Vagina (tissue), 2 donors: ENCODE measurements at regions not wholly inside any gene's neighbourhood (a gene's known extent, or its start where the extent isn't known, plus 50 kb on each side); places are given as distances from the start of the nearest gene placed in this dataset.

ENCODE experiments used
- CTCF ChIP-seq, 3 experiments: fragments of 450-650 bp in 2 of 3; fragments of 200-600 bp in 1 of 3; sonication (generic) in 1 of 3; IDR thresholded peaks; one replicate each; pipeline ENCODE4 v1.5.1; 2017 to 2019; ENCODE audit warnings: antibody characterized with exemption in 3 of 3, mild to moderate bottlenecking in 2 of 3, moderate library complexity in 2 of 3
- POLR2A ChIP-seq, 2 donors: fragments of 450-650 bp; IDR thresholded peaks; one replicate each; pipeline ENCODE4 v1.6.1; 2017; ENCODE audit warnings: antibody characterized with exemption in 2 of 2, mild to moderate bottlenecking in 2 of 2, moderate library complexity in 2 of 2

DNA sequence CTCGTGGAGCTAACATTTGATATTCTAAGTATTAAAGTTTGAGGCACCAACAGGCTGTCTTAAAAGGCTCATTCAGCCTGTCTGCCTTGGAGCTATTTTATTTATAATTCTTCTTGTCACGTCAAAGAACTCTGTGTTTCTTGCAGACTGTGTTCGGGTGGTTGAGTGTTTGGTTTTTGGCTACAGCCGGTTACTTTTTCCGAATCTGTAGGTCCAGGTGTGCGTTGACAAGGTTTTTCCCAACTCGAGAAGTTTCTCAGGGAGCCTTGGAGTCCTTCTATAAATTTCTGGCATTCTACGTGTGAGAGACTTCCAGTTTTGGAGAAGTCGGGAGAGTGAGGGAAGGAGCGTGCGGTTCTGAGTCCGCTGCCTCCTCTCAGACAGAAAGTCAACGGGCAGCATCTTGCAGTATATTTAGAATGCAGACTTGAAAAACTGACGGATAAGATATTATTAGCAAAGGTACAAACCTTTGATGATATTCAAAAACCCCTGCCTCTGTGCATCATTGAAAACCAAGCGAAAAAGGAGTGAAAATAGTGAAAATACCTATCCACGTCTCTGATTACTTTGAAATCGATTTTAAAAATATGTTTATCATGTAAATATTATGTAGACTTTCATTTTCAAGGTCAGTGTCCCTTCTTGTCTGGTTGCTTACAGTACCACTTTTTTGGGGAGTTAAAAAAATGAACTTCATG, 85.2 kb upstream of the PPARA start:
- TF ChIP-seq POLR2A (IDR thresholded peaks at IDR 0.05) (no peak), CTCF (IDR thresholded peaks at IDR 0.05) (no peak)
